GM12865 (cell line): ENCODE measurements at regions not wholly inside any gene's neighbourhood (a gene's known extent, or its start where the extent isn't known, plus 50 kb on each side); places are given as distances from the start of the nearest gene placed in this dataset.

Source experiments
- DNase-seq: peaks from one replicate; pipeline ENCODE4 v3.0.0; 2010; ENCODE audit warnings: low read depth
- H3K4me3 ChIP-seq: 2 replicates; pipeline ENCODE4 v1.5.1; 2011; ENCODE audit warnings: mild to moderate bottlenecking, low read depth, low read length, control low read depth
- CTCF ChIP-seq: IDR thresholded peaks from 2 replicates; pipeline ENCODE4 v1.5.1; 2011; ENCODE audit warnings: low read length, control low read depth, low read depth, inconsistent platforms; ENCODE audit not compliant: insufficient read depth; ENCODE audit errors: missing control alignments

GRCh38 chr1:181187337-181188126 is 99.0 kb downstream of the IER5 start:
- no peak overlapping the region for H3K4me3 ChIP-seq
- TF ChIP-seq CTCF: no peak
- DNase-seq: no peak

GRCh38 chr1:181189245-181189644 is 100.7 kb downstream of the IER5 start:
- no peak for DNase-seq
- no peak overlapping the region for H3K4me3 ChIP-seq
- no peak for TF ChIP-seq CTCF

GRCh38 chr1:181189691-181190363 is 101.3 kb downstream of the IER5 start:
- DNase-seq: peak; percentile 70
- TF ChIP-seq CTCF: peak; percentile 99
- no peak overlapping the region for H3K4me3 ChIP-seq

GRCh38 chr1:181190364-181191035 is 102.0 kb downstream of the IER5 start:
- H3K4me3 ChIP-seq: no peak overlapping the region
- peak; percentile 2 for TF ChIP-seq CTCF
- peak; percentile 12 for DNase-seq

DNA sequence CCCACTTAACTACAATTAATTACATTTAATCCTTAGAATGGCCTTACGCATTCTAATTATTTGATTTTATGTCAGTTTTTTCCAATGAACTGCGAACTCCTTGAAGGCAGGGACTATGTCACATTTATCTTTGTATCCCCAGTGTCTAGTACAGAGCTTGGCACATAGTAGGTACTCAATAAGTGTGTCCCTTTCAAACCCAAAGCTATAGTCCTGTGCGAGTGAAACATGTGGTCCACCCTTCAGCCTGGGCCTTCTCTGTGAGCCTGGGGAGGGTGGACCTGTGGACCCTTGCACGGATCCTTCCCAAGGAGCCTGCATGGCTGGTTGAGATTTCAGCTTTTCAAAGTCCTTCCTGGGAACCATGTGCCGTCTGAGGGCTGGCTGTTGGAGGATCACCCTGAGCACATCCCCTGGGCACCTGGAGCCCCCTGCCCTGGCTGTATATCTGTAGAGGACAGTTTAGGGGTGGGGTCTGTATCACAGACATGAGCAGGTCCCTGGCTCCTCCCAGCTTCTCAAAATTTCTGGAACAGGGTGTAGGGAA is 103.1 kb downstream of the IER5 start:
- DNase-seq: no peak
- no peak overlapping the region for H3K4me3 ChIP-seq
- TF ChIP-seq CTCF: no peak

DNA sequence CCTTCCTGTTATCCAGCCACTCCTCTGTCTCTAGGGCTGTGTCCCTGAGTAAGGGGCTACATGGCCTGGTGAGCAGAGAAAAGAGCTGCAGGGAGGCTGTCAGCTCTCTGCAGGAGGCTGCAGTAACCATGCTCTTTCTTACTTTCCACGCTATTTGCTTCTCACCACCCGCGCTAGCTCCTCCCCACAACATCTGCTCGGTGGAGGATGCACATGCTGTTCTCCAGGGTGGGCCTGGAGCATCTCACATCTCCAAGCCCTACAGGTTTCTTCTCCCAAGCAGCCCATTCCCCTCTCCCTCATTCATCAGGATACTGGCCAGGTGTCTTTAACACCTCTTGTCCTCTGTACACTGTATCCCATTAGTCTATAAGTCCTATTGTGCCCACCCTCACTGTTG is 103.8 kb downstream of the IER5 start:
- no peak for DNase-seq
- no peak for TF ChIP-seq CTCF
- no peak overlapping the region for H3K4me3 ChIP-seq
